ENCODE measurements at regions not wholly inside any gene's neighbourhood (a gene's known extent, or its start where the extent isn't known, plus 50 kb on each side); places are given as distances from the start of the nearest gene placed in this dataset.

GRCh38 chr6:156189195-156189594, 588.0 kb upstream of the ARID1B start:
- in situ Hi-C loops (cut with MboI; ENCODE audit: low pct_ligation_motif_present in 1 of 4, low pct_unique_long_range_greater_than_20kb in 1 of 4, low sequenced_read_pairs in 3 of 4) = no loop called here
- Histone ChIP-seq H3K4me3 (no peak overlapping the region), H3K27ac (no peak overlapping the region), H3K9me3 (no peaks in the 10 kb centered on the region), H3K36me3 (no peaks in the 10 kb centered on the region), H3K4me1 (no peaks in the 10 kb centered on the region), H3K27me3 (no peaks in the 10 kb centered on the region)
- TF ChIP-seq POLR2AphosphoS5 (IDR thresholded peaks at IDR 0.05) = no peak
- TF ChIP-seq CTCF (IDR thresholded peaks at IDR 0.05) = no peak
- no peak for TF ChIP-seq EP300 (IDR thresholded peaks at IDR 0.05; ENCODE audit: low read depth)
- no peak for TF ChIP-seq POLR2A (IDR thresholded peaks at IDR 0.05)
- DNase-seq = no peak
- intact Hi-C loops (cut with DNase I; ENCODE audit: low total_unique reads) = no loop called here
- 63 to 82% methylated on average over 2 of the region's 2 CpGs for WGBS, 2 donors (ENCODE audit: low coverage in 1 of 2)

DNA sequence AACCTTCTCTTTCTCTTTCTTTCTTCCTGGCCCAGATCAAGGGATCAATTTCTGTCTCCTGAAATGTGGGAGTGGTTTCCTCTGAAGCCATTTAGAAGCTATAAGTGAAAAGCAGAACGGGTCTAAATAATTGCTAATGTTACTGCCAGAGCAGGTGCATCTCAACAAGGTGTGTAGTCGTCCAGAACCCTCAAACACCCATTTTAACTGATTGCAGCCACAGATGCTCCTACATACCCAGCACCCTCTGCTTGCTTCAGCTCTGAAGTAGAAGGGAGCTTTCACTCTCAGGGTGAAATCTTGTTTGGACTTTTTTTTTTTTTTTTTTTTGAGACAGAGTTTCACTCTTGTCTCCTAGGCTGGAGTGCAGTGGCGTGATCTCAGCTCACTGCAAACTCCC, 592.1 kb upstream of the ARID1B start:
- Histone ChIP-seq H3K4me3 (no peak overlapping the region), H3K9me3 (peaks cover 0 to 4% of the 10 kb centered on the region in 2 donors), H3K27me3 (no peaks in the 10 kb centered on the region), H3K4me1 (no peaks in the 10 kb centered on the region), H3K36me3 (no peaks in the 10 kb centered on the region), H3K27ac (no peak overlapping the region)
- TF ChIP-seq CTCF (IDR thresholded peaks at IDR 0.05) = no peak
- TF ChIP-seq POLR2AphosphoS5 (IDR thresholded peaks at IDR 0.05) = no peak
- no peak for TF ChIP-seq POLR2A (IDR thresholded peaks at IDR 0.05)
- in situ Hi-C loops (cut with MboI; ENCODE audit: low pct_ligation_motif_present in 1 of 4, low pct_unique_long_range_greater_than_20kb in 1 of 4, low sequenced_read_pairs in 3 of 4) (no loop called here), intact Hi-C loops (cut with DNase I; ENCODE audit: low total_unique reads) (no loop called here)
- 33 to 57% methylated on average over 1 to 3 of the region's 3 CpGs for whole genome bisulfite sequencing, 2 donors (ENCODE audit: low coverage in 1 of 2)
- no peak for DNase-seq

DNA sequence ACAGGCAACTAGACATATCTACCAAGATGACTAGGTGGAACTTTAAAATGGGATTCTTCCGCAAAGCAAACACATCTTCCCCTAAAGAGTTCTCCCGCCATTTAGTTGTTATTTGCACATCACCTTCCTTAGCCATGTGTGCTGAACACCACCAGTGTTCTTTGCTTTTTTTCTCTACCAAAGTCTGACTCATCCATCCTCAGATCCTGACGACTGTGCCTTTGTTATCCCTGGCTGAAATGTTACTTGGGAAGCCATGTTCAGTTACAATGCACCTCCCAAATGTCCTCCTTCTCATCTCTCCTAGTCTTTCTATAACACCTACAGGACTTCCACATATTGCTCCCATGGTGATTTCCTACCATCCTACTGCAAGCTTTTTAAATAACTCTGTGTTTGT, 593.5 kb upstream of the ARID1B start:
- no peak for DNase-seq
- H3K4me3 ChIP-seq = no peak overlapping the region
- TF ChIP-seq EP300 (IDR thresholded peaks at IDR 0.05; ENCODE audit: low read depth) (no peak), POLR2A (IDR thresholded peaks at IDR 0.05) (no peak), POLR2AphosphoS5 (IDR thresholded peaks at IDR 0.05) (no peak), CTCF (IDR thresholded peaks at IDR 0.05) (no peak)
- intact Hi-C loops (cut with DNase I; ENCODE audit: low total_unique reads) = no loop called here
- WGBS, 2 donors (ENCODE audit: low coverage in 1 of 2) = 87 to 100% methylated on average over 2 to 3 of the region's 3 CpGs
- no peaks in the 10 kb centered on the region for H3K4me1 ChIP-seq
- H3K36me3 ChIP-seq = no peaks in the 10 kb centered on the region
- peaks cover 0 to 4% of the 10 kb centered on the region in 2 donors for H3K9me3 ChIP-seq
- no peaks in the 10 kb centered on the region for H3K27me3 ChIP-seq
- no peak overlapping the region for H3K27ac ChIP-seq
- in situ Hi-C loops (cut with MboI; ENCODE audit: low pct_ligation_motif_present in 1 of 4, low pct_unique_long_range_greater_than_20kb in 1 of 4, low sequenced_read_pairs in 3 of 4) = no loop called here

- Histone ChIP-seq H3K27me3 (no peaks in the 10 kb centered on the region), H3K4me1 (no peaks in the 10 kb centered on the region), H3K36me3 (no peaks in the 10 kb centered on the region), H3K4me3 (no peak overlapping the region), H3K9me3 (peaks cover 0 to 4% of the 10 kb centered on the region in 2 donors), H3K27ac (no peak overlapping the region)
- no peak for DNase-seq
- 52 to 63% methylated on average over 2 of the region's 2 CpGs for WGBS, 2 donors (ENCODE audit: low coverage in 1 of 2)
- intact Hi-C loops (cut with DNase I; ENCODE audit: low total_unique reads) (no loop called here), in situ Hi-C loops (cut with MboI; ENCODE audit: low pct_ligation_motif_present in 1 of 4, low pct_unique_long_range_greater_than_20kb in 1 of 4, low sequenced_read_pairs in 3 of 4) (no loop called here)
- TF ChIP-seq POLR2A (IDR thresholded peaks at IDR 0.05) (no peak), POLR2AphosphoS5 (IDR thresholded peaks at IDR 0.05) (no peak), EP300 (IDR thresholded peaks at IDR 0.05; ENCODE audit: low read depth) (no peak), CTCF (IDR thresholded peaks at IDR 0.05) (no peak)
Measured at GRCh38 chr6:156182356-156182755, 594.8 kb upstream of the ARID1B start.
